ENCODE measurements at regions not wholly inside any gene's neighbourhood (a gene's known extent, or its start where the extent isn't known, plus 50 kb on each side); places are given as distances from the start of the nearest gene placed in this dataset.
A peak's percentile ranks its signal among the peaks of the same experiment; 100 is the strongest.

GRCh38 chr2:126827371-126827770 is 71.3 kb upstream of the TEX51 start:
- no peak for DNase-seq (ENCODE audit: low spot score)

GRCh38 chr2:126828051-126828450 is 70.6 kb upstream of the TEX51 start:
- DNase-seq (ENCODE audit: low spot score), result no peak

GRCh38 chr2:126828491-126828890 is 70.2 kb upstream of the TEX51 start:
- no peak for DNase-seq (ENCODE audit: low spot score)

GRCh38 chr2:126831234-126832005 is 67.3 kb upstream of the TEX51 start:
- peak; percentile 34 for DNase-seq (ENCODE audit: low spot score)

GRCh38 chr2:126832014-126832413 is 66.7 kb upstream of the TEX51 start:
- no peak for DNase-seq (ENCODE audit: low spot score)

- no peak for DNase-seq (ENCODE audit: low spot score)
Measured at GRCh38 chr2:126832757-126833156, 65.9 kb upstream of the TEX51 start.

- DNase-seq (ENCODE audit: low spot score), result no peak
Measured at GRCh38 chr2:126834006-126834659, 64.6 kb upstream of the TEX51 start.

GRCh38 chr2:126835261-126835660 is 63.4 kb upstream of the TEX51 start:
- DNase-seq (ENCODE audit: low spot score), result no peak

GRCh38 chr2:126835831-126836230 is 62.9 kb upstream of the TEX51 start:
- no peak for DNase-seq (ENCODE audit: low spot score)

GRCh38 chr2:126836761-126837679 is 61.7 kb upstream of the TEX51 start:
- DNase-seq (ENCODE audit: low spot score), result no peak

- DNase-seq (ENCODE audit: low spot score), result no peak
Measured at GRCh38 chr2:126837966-126838715, 60.5 kb upstream of the TEX51 start.

GRCh38 chr2:126838716-126838985 is 60.0 kb upstream of the TEX51 start:
- DNase-seq (ENCODE audit: low spot score), result no peak

GRCh38 chr2:126839796-126840195 is 58.9 kb upstream of the TEX51 start:
- no peak for DNase-seq (ENCODE audit: low spot score)

- DNase-seq (ENCODE audit: low spot score), result no peak
Measured at GRCh38 chr2:126843081-126843480, 55.6 kb upstream of the TEX51 start.

- no peak for DNase-seq (ENCODE audit: low spot score)
Measured at GRCh38 chr2:126846241-126846640, 52.4 kb upstream of the TEX51 start.
